ENCODE measurements at regions not wholly inside any gene's neighbourhood (a gene's known extent, or its start where the extent isn't known, plus 50 kb on each side); places are given as distances from the start of the nearest gene placed in this dataset.

- no peak for DNase-seq (ENCODE audit: low read depth)
- TF ChIP-seq CTCF (IDR thresholded peaks at IDR 0.05; ENCODE audit: low read depth, low read length) = no peak
- TF ChIP-seq MYC (IDR thresholded peaks at IDR 0.05; ENCODE audit: low read depth, low read length) = no peak
- TF ChIP-seq POLR2A (IDR thresholded peaks at IDR 0.05; ENCODE audit: extremely low read depth, insufficient read length) = no peak
- TF ChIP-seq, protein P1, sequence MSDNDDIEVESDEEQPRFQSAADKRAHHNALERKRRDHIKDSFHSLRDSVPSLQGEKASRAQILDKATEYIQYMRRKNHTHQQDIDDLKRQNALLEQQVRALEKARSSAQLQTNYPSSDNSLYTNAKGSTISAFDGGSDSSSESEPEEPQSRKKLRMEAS (IDR thresholded peaks at IDR 0.05; ENCODE audit: low read depth, low read length) = no peak
- H3K4me3 ChIP-seq (ENCODE audit: low read depth, low read length) = no peak overlapping the region
These were observed 115.2 kb upstream of the TBL1XR1 start for GRCh38 chr3:177312491-177312890.

DNA sequence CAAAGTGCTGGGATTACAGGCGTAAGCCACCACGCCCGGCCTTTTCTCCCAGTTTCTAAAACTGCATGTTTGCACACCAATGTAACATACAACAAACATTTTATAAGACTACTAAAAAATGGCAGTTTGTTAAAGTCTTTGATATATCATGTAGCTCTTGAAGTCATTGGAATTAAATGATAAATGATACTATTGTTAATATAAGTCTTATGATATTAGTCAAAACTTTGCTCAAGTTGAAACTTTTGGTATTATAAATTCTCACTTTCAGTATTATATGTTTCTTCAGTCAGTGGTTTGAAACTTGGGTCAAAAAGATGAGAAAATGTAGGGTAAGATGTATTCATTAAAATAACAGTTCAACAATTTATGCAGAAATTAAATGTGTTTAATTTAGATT is 117.6 kb upstream of the TBL1XR1 start:
- TF ChIP-seq POLR2A (IDR thresholded peaks at IDR 0.05; ENCODE audit: extremely low read depth, insufficient read length) (no peak), MYC (IDR thresholded peaks at IDR 0.05; ENCODE audit: low read depth, low read length) (no peak), CTCF (IDR thresholded peaks at IDR 0.05; ENCODE audit: low read depth, low read length) (no peak)
- TF ChIP-seq, protein P1 (IDR thresholded peaks at IDR 0.05; ENCODE audit: low read depth, low read length) = no peak
- H3K4me3 ChIP-seq (ENCODE audit: low read depth, low read length) = no peak overlapping the region
- no peak for DNase-seq (ENCODE audit: low read depth)

DNA sequence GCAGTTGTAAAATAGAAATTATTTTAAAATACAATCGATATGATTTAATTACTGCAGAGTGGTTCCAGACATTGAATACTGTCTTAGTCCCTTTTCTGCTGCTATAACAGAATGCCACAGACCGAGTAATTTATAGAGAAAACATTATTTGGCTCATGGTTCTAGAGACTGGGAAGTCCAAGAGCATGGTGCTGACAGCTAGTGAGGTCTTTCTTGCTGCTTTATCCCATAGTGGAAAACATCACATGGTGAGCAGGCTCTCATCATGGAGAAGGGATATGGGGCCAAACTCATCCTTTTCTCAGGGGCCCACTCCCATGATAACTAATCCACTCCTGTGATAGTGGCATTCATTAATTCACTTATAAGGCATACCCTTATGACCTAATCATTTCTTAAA is 120.0 kb upstream of the TBL1XR1 start:
- no peak overlapping the region for H3K4me3 ChIP-seq (ENCODE audit: low read depth, low read length)
- no peak for DNase-seq (ENCODE audit: low read depth)
- TF ChIP-seq POLR2A (IDR thresholded peaks at IDR 0.05; ENCODE audit: extremely low read depth, insufficient read length) (no peak), MYC (IDR thresholded peaks at IDR 0.05; ENCODE audit: low read depth, low read length) (no peak), CTCF (IDR thresholded peaks at IDR 0.05; ENCODE audit: low read depth, low read length) (no peak)
- TF ChIP-seq, protein P1 (IDR thresholded peaks at IDR 0.05; ENCODE audit: low read depth, low read length) = no peak

- no peak overlapping the region for H3K4me3 ChIP-seq (ENCODE audit: low read depth, low read length)
- no peak for DNase-seq (ENCODE audit: low read depth)
- no peak for TF ChIP-seq POLR2A (IDR thresholded peaks at IDR 0.05; ENCODE audit: extremely low read depth, insufficient read length)
- TF ChIP-seq MYC (IDR thresholded peaks at IDR 0.05; ENCODE audit: low read depth, low read length) = no peak
- TF ChIP-seq, protein P1 (IDR thresholded peaks at IDR 0.05; ENCODE audit: low read depth, low read length) = no peak
- TF ChIP-seq CTCF (IDR thresholded peaks at IDR 0.05; ENCODE audit: low read depth, low read length) = no peak
These were observed 121.3 kb upstream of the TBL1XR1 start for GRCh38 chr3:177318559-177318958.

DNA sequence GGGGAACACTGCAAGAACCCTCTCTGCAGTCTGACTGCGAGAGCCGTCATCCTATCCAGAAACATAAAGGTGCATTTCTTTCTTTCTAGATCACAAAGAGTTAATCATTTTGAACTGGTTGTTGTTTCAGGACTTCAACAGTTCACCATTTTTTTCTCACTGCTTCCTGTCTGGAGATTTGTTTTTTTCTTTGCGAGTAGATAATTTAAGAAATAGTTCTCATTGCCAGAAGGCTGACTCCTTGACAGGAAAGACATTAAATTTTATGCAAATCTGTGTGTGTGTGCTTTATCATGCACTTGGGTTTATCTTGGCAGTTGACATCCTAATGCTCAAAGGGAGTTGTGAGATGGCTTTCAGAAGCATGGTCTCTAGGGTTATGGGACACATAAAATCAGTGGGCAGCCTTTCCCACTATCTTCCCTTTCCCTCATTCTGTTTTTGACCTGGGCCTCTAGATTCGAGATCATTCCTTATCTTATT is 123.5 kb upstream of the TBL1XR1 start:
- no peak overlapping the region for H3K4me3 ChIP-seq (ENCODE audit: low read depth, low read length)

More for the DNA sequence above, 123.5 kb upstream of the TBL1XR1 start:
- TF ChIP-seq POLR2A (IDR thresholded peaks at IDR 0.05; ENCODE audit: extremely low read depth, insufficient read length) (no peak), CTCF (IDR thresholded peaks at IDR 0.05; ENCODE audit: low read depth, low read length) (no peak), MYC (IDR thresholded peaks at IDR 0.05; ENCODE audit: low read depth, low read length) (no peak)
- TF ChIP-seq, protein P1 (IDR thresholded peaks at IDR 0.05; ENCODE audit: low read depth, low read length) = no peak
- no peak for DNase-seq (ENCODE audit: low read depth)
